ENCODE measurements at regions not wholly inside any gene's neighbourhood (a gene's known extent, or its start where the extent isn't known, plus 50 kb on each side); places are given as distances from the start of the nearest gene placed in this dataset.
A peak's percentile ranks its signal among the peaks of the same experiment; 100 is the strongest.
"Not testable (repeated sequence)": the region's sequence is repeated elsewhere in the genome, so short reads cannot be mapped to it uniquely, and the experiment has no call there.

DNA sequence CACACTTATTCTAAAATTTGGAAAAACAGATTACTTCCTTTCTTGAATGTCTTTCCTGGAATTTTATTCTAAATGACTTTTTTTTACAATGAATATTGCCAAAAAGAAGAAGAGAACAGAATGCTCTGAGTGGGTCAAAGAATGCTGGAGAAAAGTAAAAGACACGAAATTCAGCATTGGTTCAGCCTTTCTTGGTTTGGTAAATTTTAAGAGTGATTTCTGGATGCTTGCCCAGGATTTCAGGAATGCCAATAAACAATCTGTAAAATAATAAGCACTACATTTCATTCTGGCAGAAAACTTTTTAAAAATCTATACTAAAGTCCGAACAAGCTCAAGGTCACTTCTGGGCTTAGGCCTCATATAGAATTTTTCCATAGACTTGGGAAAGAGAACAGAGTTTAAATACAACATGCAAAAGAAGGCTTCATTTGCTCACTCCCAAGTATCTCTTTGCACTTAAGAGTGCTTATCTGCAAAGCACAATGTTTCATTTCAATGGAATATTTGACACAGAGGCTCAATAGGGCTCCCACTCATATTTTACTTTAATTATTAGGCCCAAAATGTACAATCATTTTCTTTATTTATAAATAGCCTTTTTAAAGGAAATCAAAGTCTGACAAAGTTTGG is 359.5 kb upstream of the ANKRD30A start:
- DNase-seq (ENCODE audit: low spot score), result no peak

DNA sequence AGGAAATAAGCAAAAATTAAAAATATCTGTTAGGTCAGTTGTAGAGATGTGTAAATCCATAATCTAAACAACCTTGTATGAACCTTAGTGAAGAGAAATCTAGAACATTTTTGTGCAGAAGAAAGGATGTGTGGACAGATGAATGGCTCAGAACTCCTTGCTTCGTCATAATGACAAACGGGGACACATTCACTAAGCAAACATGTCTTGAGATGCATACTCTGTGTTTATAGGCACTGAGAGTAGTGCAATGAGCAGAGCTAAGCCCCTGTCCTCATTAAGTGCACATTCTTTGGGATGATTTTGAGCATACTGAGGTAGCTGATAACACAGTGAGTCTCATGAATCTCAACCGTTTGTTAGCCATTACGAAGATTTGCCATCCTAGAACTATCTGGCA is 360.6 kb upstream of the ANKRD30A start:
- no peak for DNase-seq (ENCODE audit: low spot score)

DNA sequence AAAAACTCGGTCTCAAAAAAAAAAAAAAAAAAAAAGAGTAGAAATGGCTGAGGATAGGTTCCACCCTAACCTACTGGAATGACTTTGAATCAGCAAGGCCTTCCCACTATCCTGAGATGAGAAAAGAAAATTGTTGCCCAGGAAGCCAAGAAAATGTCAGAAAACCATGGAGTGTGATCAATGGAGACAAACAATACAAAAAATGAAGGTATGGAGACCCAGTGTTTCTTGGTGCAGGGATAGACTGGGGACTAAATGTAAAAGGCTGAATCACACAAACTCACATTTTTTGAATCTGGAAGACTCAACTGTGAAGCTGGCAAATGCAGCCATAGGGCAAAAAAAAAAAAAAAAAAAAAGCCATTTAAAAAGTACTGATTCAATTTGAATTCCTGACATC is 364.3 kb upstream of the ANKRD30A start:
- DNase-seq (ENCODE audit: low spot score), result no peak

GRCh38 chr10:36759141-36759805 is 366.1 kb upstream of the ANKRD30A start:
- no peak for DNase-seq (ENCODE audit: low spot score)

DNA sequence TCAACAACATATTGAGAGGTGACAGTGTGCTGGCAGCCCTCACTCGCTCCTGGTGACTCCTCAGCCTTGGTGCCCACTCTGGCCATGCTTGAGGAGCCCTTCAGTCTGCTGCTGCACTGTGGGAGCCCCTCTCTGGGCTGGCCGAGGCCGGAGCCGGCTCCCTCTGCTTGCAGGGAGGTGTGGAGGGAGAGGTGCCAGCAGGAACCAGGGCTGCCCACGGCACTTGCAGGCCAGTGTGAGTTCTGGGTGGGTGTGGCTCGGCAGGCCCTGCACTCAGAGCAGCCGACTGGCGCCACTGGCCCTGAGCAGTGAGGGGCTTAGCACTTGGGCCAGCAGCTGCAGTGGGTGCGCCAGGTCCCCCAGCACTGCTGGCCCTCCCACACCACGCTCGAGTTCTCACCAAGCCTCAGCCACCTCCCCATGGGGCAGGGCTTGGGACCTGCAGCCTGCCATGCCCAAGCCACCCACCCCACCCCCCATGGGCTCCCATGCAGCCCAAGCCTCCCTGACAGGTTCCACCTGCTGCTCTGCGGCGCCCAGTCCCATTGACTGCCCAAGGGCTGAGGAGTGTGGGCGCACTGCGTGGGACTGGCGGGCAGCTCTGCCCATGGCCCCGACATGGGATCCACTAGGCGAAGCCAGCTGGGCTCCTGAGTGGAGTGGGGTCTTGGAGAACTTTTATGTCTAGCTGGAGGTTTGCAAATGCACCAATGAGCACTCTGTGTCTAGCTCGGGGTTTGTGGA is 377.1 kb upstream of the ANKRD30A start:
- no peak for DNase-seq (ENCODE audit: low spot score)

DNA sequence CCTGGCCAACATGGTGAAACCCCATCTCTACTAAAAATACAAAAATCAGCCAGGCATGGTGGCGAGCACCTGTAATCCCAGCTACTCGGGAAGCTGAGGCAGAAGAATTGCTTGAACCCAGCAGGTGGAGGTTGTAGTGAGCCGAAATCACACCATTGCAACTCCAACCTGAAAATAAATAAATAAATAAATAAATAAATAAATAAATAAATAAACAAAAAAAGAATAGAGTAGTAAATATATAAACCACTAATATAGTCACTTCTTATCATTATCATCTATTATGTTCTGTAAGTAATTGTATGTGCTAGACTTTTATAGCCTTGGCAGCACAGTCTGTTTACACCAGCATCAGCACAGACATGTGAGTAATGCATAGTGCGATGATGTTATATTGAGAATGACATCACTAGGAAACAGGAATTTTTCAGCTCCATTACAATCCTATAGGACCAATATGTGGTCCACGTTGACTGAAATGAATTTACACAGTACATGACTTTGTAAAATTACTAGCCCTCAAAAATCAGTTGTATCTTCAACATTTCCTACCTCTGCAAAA is 385.4 kb upstream of the ANKRD30A start:
- DNase-seq (ENCODE audit: low spot score), result no peak

DNA sequence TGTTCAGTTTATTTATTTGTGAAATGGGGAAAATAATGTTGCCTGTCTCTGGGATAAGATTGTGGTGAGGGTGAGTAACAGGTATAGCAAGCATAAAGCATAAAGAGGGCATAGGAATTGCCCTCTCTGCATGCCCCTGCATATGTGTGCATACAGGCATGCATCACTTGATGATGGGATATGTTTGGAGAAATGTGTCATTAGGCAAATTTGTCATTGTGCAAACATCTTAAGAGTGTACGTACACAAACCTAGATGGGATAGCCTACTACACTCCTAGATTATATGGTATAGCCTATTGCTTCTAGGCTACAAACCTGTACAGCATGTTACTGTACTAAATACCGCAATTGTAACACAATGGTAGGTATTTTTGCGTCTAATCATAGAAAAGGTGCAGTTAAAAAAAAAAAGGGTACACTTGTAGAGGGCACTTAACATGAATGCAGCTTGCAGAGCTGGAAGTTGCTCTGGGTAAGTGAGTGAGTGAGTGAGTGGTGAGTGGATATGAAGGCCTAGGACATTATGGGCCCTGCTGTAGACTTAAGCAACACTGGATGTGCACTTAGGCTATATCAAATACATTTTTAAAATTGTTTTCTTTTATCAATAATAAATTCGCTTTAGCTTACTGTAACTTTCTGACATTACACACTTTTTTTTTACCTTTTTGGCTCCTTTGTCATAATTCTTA is 386.5 kb upstream of the ANKRD30A start:
- DNase-seq (ENCODE audit: low spot score), result no peak

- DNase-seq (ENCODE audit: low spot score), result no peak
Measured at GRCh38 chr10:36736311-36736710, 389.1 kb upstream of the ANKRD30A start.

- not testable (repeated sequence) for DNase-seq (ENCODE audit: low spot score)
Measured at GRCh38 chr10:36734590-36734989, 390.8 kb upstream of the ANKRD30A start.

GRCh38 chr10:36730316-36730715 is 395.1 kb upstream of the ANKRD30A start:
- no peak for DNase-seq (ENCODE audit: low spot score)

GRCh38 chr10:36728626-36729025 is 396.8 kb upstream of the ANKRD30A start:
- no peak for DNase-seq (ENCODE audit: low spot score)

DNA sequence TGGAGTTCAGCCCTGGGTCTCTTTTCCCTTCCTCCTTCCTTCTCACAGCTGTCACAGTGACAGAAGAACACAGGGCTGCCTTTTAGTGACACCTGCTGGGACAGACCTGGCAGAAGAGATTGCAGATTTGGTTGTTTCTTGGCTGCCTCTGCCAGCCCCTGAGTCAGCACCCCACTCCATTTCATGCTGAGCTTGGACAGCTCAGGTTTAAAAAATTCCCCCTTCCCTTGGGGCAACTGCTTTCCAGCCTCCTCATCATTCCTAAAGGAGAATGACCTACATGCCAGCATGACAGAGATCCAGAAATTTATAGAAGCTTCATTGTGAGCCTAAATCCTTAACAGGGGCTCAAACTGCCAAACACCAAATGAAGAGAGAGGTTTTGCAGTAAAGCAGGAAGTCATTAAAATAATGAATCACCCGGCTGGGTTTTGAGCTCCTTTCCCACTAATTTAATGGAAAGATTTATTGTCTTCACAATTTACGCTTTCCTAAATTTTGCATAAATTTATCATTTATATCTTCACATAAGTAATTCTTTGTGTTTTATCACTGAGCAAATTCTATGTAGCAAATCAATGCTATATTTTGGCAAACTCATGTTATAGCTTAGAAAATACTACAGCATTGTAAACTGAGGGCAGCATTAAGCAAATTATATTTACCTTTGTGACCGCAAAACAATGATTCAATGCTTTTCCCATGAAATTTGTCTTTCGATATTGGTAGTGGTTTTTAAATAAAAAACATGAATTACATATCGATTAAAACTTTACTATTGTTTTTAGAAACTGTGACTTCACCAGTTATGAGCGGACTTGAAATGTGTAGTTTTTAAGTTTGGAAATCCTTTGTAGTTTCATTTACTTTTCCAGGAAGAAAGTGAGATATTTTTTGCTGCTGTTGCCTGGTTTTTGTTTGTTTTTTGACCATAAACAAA is 399.5 kb upstream of the ANKRD30A start:
- peak; percentile 68 for DNase-seq (ENCODE audit: low spot score)

GRCh38 chr10:36722777-36723176 is 402.6 kb upstream of the ANKRD30A start:
- DNase-seq (ENCODE audit: low spot score), result no peak

- no peak for DNase-seq (ENCODE audit: low spot score)
Measured at GRCh38 chr10:36721871-36722270, 403.5 kb upstream of the ANKRD30A start.

GRCh38 chr10:36720895-36721294 is 404.5 kb upstream of the ANKRD30A start:
- no peak for DNase-seq (ENCODE audit: low spot score)

GRCh38 chr10:36717118-36717517 is 408.3 kb upstream of the ANKRD30A start:
- DNase-seq (ENCODE audit: low spot score), result no peak

DNA sequence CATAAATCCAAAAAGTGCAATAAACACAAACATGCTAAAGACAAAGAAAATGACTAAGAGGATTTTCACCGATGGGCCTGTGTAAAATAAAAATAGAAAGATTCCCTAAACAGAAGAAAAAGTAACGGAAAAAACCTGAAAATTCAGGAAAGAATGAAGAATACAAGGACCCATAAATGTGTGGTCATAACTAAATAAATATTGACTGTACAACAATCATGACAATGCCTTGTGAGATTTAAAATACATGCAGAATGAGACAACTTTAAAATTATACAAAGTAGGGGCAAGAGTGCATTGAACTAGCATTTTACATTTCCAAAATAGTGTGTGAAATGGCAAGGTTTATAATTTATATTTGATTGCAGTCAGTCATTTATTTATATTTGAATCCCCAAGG is 409.1 kb upstream of the ANKRD30A start:
- no peak for DNase-seq (ENCODE audit: low spot score)

DNA sequence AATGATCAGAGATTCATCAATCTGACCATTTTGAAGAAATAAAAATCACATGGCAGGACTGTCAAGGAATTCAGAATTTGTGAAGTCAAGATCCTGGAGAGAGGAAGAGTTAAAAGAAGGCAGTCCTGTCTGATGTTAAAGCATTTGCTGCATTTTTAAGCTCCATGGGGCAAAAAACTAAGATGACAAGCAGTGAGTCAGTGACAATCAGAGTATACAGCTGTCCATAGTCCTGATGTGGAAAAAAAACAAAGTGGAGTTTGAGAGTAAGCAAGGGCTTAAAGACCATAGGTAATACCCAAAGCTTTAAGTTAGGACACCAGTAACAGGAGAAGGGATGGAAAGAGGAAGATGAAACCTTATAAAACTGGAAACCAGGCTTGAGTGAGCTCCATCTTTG is 412.7 kb upstream of the ANKRD30A start:
- DNase-seq (ENCODE audit: low spot score), result no peak

DNA sequence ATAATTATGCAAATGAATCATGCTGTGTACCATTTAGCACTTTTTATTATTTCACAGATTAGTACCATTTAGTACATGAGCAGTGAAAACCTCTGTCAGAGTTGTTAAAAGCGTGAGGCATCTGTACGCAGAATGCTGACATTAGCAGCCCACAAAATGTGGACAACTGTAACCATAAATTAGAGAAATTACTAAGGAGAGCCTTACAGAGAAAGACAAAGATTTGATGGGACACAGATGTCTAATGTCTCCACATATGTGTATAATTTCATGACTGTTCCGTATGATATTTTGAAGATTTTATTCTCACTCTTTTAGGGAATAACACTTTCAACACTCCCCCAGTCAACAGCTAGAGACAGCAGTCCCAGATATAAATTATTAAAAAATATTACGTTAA is 414.0 kb upstream of the ANKRD30A start:
- DNase-seq (ENCODE audit: low spot score), result no peak

GRCh38 chr10:36704124-36704523 is 421.3 kb upstream of the ANKRD30A start:
- DNase-seq (ENCODE audit: low spot score), result no peak

DNA sequence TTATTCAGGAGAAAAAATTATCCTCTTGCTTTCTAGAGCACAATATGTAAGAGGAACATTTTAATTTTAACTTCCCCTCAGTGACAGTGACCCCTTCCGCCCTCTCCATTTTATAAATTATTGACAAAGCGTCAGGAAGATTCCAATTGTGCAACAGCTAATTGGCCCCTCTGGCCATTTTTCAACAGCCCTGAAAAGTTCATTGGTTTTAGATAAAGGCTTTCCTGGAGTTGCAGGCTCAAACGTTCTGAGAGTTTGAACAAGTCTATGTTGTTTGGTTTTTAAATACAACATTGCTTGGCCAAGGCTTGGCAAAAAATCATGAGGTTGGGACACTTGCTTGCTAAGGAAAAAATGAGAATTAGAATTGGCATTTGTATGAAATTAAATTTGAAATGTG is 422.2 kb upstream of the ANKRD30A start:
- peak; percentile 40 for DNase-seq (ENCODE audit: low spot score)

All from Ammon's horn (tissue), 1 donor.